ENCODE measurements at regions not wholly inside any gene's neighbourhood (a gene's known extent, or its start where the extent isn't known, plus 50 kb on each side); places are given as distances from the start of the nearest gene placed in this dataset.

GRCh38 chr5:50922942-50923767, 256.7 kb downstream of the PARP8 start:
- TF ChIP-seq, protein P1, sequence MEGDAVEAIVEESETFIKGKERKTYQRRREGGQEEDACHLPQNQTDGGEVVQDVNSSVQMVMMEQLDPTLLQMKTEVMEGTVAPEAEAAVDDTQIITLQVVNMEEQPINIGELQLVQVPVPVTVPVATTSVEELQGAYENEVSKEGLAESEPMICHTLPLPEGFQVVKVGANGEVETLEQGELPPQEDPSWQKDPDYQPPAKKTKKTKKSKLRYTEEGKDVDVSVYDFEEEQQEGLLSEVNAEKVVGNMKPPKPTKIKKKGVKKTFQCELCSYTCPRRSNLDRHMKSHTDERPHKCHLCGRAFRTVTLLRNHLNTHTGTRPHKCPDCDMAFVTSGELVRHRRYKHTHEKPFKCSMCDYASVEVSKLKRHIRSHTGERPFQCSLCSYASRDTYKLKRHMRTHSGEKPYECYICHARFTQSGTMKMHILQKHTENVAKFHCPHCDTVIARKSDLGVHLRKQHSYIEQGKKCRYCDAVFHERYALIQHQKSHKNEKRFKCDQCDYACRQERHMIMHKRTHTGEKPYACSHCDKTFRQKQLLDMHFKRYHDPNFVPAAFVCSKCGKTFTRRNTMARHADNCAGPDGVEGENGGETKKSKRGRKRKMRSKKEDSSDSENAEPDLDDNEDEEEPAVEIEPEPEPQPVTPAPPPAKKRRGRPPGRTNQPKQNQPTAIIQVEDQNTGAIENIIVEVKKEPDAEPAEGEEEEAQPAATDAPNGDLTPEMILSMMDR (IDR thresholded peaks at IDR 0.05), result no peak
- TF ChIP-seq POLR2AphosphoS5 (IDR thresholded peaks at IDR 0.05) (no peak), POLR2A (IDR thresholded peaks at IDR 0.05) (no peak)
